Mesendoderm (in vitro differentiated cells): ENCODE measurements at regions not wholly inside any gene's neighbourhood (a gene's known extent, or its start where the extent isn't known, plus 50 kb on each side); places are given as distances from the start of the nearest gene placed in this dataset.

ENCODE experiments used
- DNase-seq: peaks from one replicate; pipeline ENCODE4 v3.0.0; 2013
- H2AK5ac ChIP-seq: 2 replicates; pipeline ENCODE4 v1.6.1; 2013; ENCODE audit warnings: low read length, inconsistent platforms
- H2BK120ac ChIP-seq: 2 replicates; pipeline ENCODE4 v1.6.1; 2013; ENCODE audit warnings: low read depth, mild to moderate bottlenecking, low read length, moderate library complexity, mixed read lengths
- H2BK15ac ChIP-seq: replicated peaks from 2 replicates; pipeline ENCODE4 v1.6.1; 2013; ENCODE audit warnings: low read depth, mild to moderate bottlenecking, moderate library complexity
- H2BK5ac ChIP-seq: 2 replicates; pipeline ENCODE4 v1.6.1; 2013; ENCODE audit warnings: low read length, inconsistent platforms
- H3K18ac ChIP-seq: 2 replicates; pipeline ENCODE4 v1.6.1; 2013; ENCODE audit warnings: mild to moderate bottlenecking, low read length, mixed read lengths
- H3K23ac ChIP-seq: one replicate; pipeline ENCODE4 v1.6.1; 2013; ENCODE audit warnings: low read length
- H3K27ac ChIP-seq: 2 replicates; pipeline ENCODE4 v1.5.1; 2013; ENCODE audit warnings: low read depth, mild to moderate bottlenecking, inconsistent platforms, low read length, moderate library complexity
- H3K27me3 ChIP-seq: 2 replicates; pipeline ENCODE4 v1.6.1; 2013; ENCODE audit warnings: low read length, control low read depth, mild to moderate bottlenecking, inconsistent platforms; ENCODE audit not compliant: insufficient read depth, poor library complexity
- H3K36me3 ChIP-seq: 2 replicates; pipeline ENCODE4 v1.6.1; 2013; ENCODE audit warnings: low read length, inconsistent platforms; ENCODE audit not compliant: control insufficient read depth, insufficient read depth
- H3K4ac ChIP-seq: one replicate; pipeline ENCODE4 v1.6.1; 2013; ENCODE audit warnings: low read depth, mild to moderate bottlenecking, low read length, moderate library complexity
- H3K4me1 ChIP-seq: 2 replicates; pipeline ENCODE4 v1.6.1; 2013; ENCODE audit warnings: low read depth, low read length, inconsistent platforms; ENCODE audit not compliant: control insufficient read depth
- H3K4me2 ChIP-seq: 2 replicates; pipeline ENCODE4 v1.6.1; 2013; ENCODE audit warnings: low read length
- H3K4me3 ChIP-seq: 2 replicates; pipeline ENCODE4 v1.5.1; 2013; ENCODE audit warnings: mild to moderate bottlenecking, low read length
- H3K56ac ChIP-seq: one replicate; pipeline ENCODE4 v1.6.1; 2013; ENCODE audit warnings: low read length
- H3K79me1 ChIP-seq: 2 replicates; pipeline ENCODE4 v1.6.1; 2013; ENCODE audit warnings: low read length, inconsistent platforms
- H3K79me2 ChIP-seq: 2 replicates; pipeline ENCODE4 v1.6.1; 2013; ENCODE audit warnings: mild to moderate bottlenecking, low read length; ENCODE audit not compliant: control insufficient read depth, insufficient read depth
- H3K9ac ChIP-seq: 2 replicates; pipeline ENCODE4 v1.6.1; 2013; ENCODE audit warnings: low read length, inconsistent platforms
- H4K5ac ChIP-seq: one replicate; pipeline ENCODE4 v1.6.1; 2013; ENCODE audit warnings: low read length
- H4K8ac ChIP-seq: one replicate; pipeline ENCODE4 v1.6.1; 2013; ENCODE audit warnings: low read depth, mild to moderate bottlenecking, control low read depth, low read length, moderate library complexity
- WGBS: extraction: QIAGEN DNeasy Blood & Tissue Kit; methylation state at CpG from one replicate; pipeline ENCODE4 v1.1.7; 2013; ENCODE audit warnings: low lambda C conversion rate, missing lambda C conversion rate; ENCODE audit not compliant: insufficient coverage; ENCODE audit errors: extremely low coverage; 5-methylcytosine and 5-hydroxymethylcytosine counted together

GRCh38 chr9:131809941-131810344 is 70.1 kb upstream of the RAPGEF1 start:
- no peak overlapping the region for H3K9ac ChIP-seq
- H3K36me3 ChIP-seq: no peaks in the 10 kb centered on the region
- no peak overlapping the region for H4K8ac ChIP-seq
- H3K4me2 ChIP-seq: no peak overlapping the region
- H3K27ac ChIP-seq: no peak overlapping the region
- H2BK5ac ChIP-seq: no peak overlapping the region
- no peak overlapping the region for H3K4ac ChIP-seq
- no peaks in the 10 kb centered on the region for H3K79me2 ChIP-seq
- no peak overlapping the region for H3K23ac ChIP-seq
- no peak overlapping the region for H4K5ac ChIP-seq
- WGBS: no CpG with 5 or more reads among the region's 8 CpGs
- no peak overlapping the region for H3K18ac ChIP-seq
- no peak for DNase-seq
- H3K4me3 ChIP-seq: no peak overlapping the region
- no peak overlapping the region for H2AK5ac ChIP-seq
- H2BK15ac ChIP-seq: no peak overlapping the region
- no peak overlapping the region for H2BK120ac ChIP-seq
- no peaks in the 10 kb centered on the region for H3K79me1 ChIP-seq
- H3K56ac ChIP-seq: no peak overlapping the region
- no peaks in the 10 kb centered on the region for H3K27me3 ChIP-seq
- no peaks in the 10 kb centered on the region for H3K4me1 ChIP-seq

DNA sequence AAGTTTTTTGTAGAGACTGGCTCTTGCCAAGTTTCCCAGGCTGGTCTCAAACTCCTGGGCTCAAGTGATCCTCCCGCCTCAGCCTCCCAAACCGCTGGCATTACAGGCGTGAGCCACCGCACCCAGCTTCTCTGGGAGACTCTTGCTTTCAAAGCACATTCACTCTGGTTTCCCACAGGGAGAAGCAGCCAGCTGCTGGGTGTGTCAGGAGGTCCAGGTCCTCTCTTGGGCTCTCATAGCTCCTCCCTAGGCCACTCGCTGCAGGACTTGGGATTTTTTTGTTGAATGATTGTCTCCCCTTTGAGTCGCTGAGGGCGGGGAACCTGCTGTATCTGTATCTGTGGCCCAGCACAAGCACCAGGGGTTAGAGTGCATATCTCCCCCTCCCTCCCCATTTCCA is 68.4 kb upstream of the RAPGEF1 start:
- no peak for DNase-seq
- H3K27me3 ChIP-seq: no peaks in the 10 kb centered on the region
- WGBS: no CpG with 5 or more reads among the region's 7 CpGs

DNA sequence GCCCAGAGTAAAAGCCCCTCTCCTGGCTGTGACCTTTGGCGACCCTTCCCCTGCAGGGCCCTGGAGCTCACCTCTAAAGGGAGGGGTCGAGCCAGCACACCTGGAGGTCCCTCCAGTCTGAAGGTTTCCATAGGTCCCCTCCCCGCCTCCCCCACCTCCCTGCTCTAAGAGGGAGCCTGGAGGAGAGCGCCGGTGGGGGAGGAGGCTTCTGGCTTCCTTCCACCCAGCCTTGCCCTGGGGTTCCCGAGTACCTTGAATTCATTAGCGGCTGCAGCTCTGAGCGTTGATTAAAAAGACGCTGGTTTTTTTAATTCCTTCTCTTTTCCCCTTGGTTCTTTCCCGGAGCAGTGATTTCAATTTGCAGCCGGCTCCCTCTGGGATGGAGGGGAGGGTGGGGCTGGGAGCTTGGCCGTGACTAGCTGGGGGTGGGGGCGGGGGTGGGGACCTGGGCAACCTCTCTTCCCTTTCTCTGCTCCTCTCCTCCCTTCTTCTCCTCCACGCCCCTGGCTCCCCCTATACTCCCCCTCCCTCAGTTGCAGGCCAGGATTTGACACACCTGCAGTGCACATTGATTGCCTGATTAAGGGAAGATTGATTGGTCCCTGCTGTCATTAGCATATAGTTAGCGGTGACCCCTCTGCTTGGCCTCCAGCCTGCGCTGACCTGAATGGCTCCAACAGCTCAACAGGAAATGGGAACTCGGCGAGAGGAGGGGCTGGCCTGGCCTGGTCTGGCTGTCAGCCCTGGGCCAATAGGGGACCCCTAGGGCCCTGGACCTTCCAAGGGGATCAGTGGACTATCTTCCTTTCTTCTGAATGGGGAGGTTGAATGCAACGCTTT is 67.5 kb upstream of the RAPGEF1 start:
- Histone ChIP-seq H3K79me2 (no peaks in the 10 kb centered on the region), H2BK120ac (no peak overlapping the region), H3K27me3 (no peaks in the 10 kb centered on the region), H3K18ac (no peak overlapping the region), H3K27ac (no peak overlapping the region), H3K4me1 (no peaks in the 10 kb centered on the region), H3K4me3 (no peak overlapping the region), H3K4ac (no peak overlapping the region), H3K56ac (peak overlapping the region; percentile 58), H2AK5ac (no peak overlapping the region), H3K79me1 (no peaks in the 10 kb centered on the region), H4K8ac (no peak overlapping the region), H3K36me3 (no peaks in the 10 kb centered on the region), H3K23ac (no peak overlapping the region), H3K4me2 (peak overlapping the region; percentile 37), H3K9ac (no peak overlapping the region), H2BK5ac (no peak overlapping the region), H2BK15ac (no peak overlapping the region), H4K5ac (no peak overlapping the region)
- no CpG with 5 or more reads among the region's 19 CpGs for WGBS
- peak; percentile 79 for DNase-seq

More for the DNA sequence above, 68.4 kb upstream of the RAPGEF1 start:
- H3K79me1 ChIP-seq: no peaks in the 10 kb centered on the region
- no peak overlapping the region for H3K4me3 ChIP-seq
- H4K5ac ChIP-seq: no peak overlapping the region
- H3K4me2 ChIP-seq: no peak overlapping the region
- no peak overlapping the region for H3K27ac ChIP-seq
- H2BK15ac ChIP-seq: no peak overlapping the region
- H2AK5ac ChIP-seq: no peak overlapping the region
- no peak overlapping the region for H3K9ac ChIP-seq
- H3K4me1 ChIP-seq: no peaks in the 10 kb centered on the region
- H3K23ac ChIP-seq: peak overlapping the region; percentile 66
- no peak overlapping the region for H4K8ac ChIP-seq
- H2BK5ac ChIP-seq: no peak overlapping the region
- no peak overlapping the region for H2BK120ac ChIP-seq
- no peaks in the 10 kb centered on the region for H3K36me3 ChIP-seq
- H3K18ac ChIP-seq: no peak overlapping the region
- H3K56ac ChIP-seq: peak overlapping the region; percentile 35
- no peaks in the 10 kb centered on the region for H3K79me2 ChIP-seq
- H3K4ac ChIP-seq: no peak overlapping the region

- Histone ChIP-seq H2BK15ac (no peak overlapping the region), H3K27ac (no peak overlapping the region), H3K79me1 (no peaks in the 10 kb centered on the region), H2BK5ac (no peak overlapping the region), H2AK5ac (no peak overlapping the region), H2BK120ac (no peak overlapping the region), H3K36me3 (no peaks in the 10 kb centered on the region), H4K5ac (no peak overlapping the region), H3K18ac (no peak overlapping the region), H3K56ac (no peak overlapping the region), H3K4me3 (no peak overlapping the region), H4K8ac (no peak overlapping the region), H3K27me3 (no peaks in the 10 kb centered on the region), H3K4ac (no peak overlapping the region), H3K79me2 (no peaks in the 10 kb centered on the region), H3K4me2 (no peak overlapping the region), H3K9ac (no peak overlapping the region), H3K23ac (no peak overlapping the region), H3K4me1 (no peaks in the 10 kb centered on the region)
- no peak for DNase-seq
- WGBS: no CpG with 5 or more reads among the region's 8 CpGs
Measured at GRCh38 chr9:131805803-131806202, 65.9 kb upstream of the RAPGEF1 start.

DNA sequence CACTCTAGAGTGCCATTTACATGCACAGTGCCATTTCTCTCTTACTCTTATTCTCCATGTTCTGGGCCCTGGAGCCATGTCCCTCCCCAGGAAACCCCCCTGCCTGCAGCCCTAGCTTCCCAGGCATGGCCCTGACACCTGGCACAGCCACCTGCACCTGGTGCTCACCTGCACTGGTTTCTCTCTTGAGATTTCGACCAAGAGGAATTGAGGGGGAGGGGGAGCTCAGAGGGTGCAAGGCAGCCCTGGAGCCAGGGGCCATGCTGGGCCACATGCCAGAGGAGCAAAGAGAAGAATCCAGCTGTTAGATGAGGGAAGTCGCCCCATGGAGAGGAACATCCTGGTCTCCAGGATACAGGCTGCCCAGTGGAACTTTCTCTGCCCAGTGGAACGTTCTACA is 65.0 kb upstream of the RAPGEF1 start:
- H2BK5ac ChIP-seq: no peak overlapping the region
- no peak overlapping the region for H3K23ac ChIP-seq
- no CpG with 5 or more reads among the region's 3 CpGs for WGBS

More for the DNA sequence above, 65.0 kb upstream of the RAPGEF1 start:
- Histone ChIP-seq H3K56ac (no peak overlapping the region), H3K4me2 (no peak overlapping the region), H3K4me1 (no peaks in the 10 kb centered on the region), H4K8ac (no peak overlapping the region), H3K79me2 (no peaks in the 10 kb centered on the region), H3K36me3 (no peaks in the 10 kb centered on the region), H3K18ac (no peak overlapping the region), H3K4ac (no peak overlapping the region), H2BK120ac (no peak overlapping the region), H3K79me1 (no peaks in the 10 kb centered on the region), H4K5ac (no peak overlapping the region), H3K27ac (no peak overlapping the region), H2BK15ac (no peak overlapping the region), H2AK5ac (no peak overlapping the region), H3K27me3 (no peaks in the 10 kb centered on the region), H3K9ac (no peak overlapping the region), H3K4me3 (no peak overlapping the region)
- no peak for DNase-seq
